ENCODE measurements at regions not wholly inside any gene's neighbourhood (a gene's known extent, or its start where the extent isn't known, plus 50 kb on each side); places are given as distances from the start of the nearest gene placed in this dataset.

DNA sequence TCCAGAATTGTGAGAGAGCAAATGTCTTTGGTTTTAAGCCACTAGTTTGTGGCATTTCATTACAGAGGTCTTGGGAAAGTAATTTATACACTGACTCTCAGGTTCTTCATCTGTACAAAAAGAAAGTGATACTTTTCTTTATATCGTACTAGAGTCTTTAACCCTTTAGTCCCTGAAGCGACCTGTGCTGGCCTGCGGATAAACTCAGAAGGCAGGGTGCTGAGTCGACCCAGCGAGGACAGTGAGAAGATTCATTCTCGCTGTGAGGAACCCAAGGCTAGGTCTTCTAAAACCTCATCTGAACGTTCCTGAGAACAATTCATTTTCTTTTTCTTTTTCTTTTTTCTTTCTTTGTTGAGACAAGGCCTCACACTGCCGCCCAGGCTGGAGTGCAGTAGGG, 514.2 kb upstream of the MGMT start:
- TF ChIP-seq, protein P1, sequence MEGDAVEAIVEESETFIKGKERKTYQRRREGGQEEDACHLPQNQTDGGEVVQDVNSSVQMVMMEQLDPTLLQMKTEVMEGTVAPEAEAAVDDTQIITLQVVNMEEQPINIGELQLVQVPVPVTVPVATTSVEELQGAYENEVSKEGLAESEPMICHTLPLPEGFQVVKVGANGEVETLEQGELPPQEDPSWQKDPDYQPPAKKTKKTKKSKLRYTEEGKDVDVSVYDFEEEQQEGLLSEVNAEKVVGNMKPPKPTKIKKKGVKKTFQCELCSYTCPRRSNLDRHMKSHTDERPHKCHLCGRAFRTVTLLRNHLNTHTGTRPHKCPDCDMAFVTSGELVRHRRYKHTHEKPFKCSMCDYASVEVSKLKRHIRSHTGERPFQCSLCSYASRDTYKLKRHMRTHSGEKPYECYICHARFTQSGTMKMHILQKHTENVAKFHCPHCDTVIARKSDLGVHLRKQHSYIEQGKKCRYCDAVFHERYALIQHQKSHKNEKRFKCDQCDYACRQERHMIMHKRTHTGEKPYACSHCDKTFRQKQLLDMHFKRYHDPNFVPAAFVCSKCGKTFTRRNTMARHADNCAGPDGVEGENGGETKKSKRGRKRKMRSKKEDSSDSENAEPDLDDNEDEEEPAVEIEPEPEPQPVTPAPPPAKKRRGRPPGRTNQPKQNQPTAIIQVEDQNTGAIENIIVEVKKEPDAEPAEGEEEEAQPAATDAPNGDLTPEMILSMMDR (IDR thresholded peaks at IDR 0.05) = no peak
- TF ChIP-seq EZH2 (IDR thresholded peaks at IDR 0.05) (no peak), EZH2phosphoT487 (IDR thresholded peaks at IDR 0.05) (no peak)
